ENCODE measurements at regions not wholly inside any gene's neighbourhood (a gene's known extent, or its start where the extent isn't known, plus 50 kb on each side); places are given as distances from the start of the nearest gene placed in this dataset.

- TF ChIP-seq SIN3A (IDR thresholded peaks at IDR 0.05; ENCODE audit: borderline replicate concordance, insufficient read depth, low read depth, low read length) (no peak), POLR2AphosphoS5 (IDR thresholded peaks at IDR 0.05; ENCODE audit: low read depth, low read length) (no peak), TCF7L2 (IDR thresholded peaks at IDR 0.05; ENCODE audit: low read depth, low read length) (no peak)
- TF ChIP-seq, protein P1, sequence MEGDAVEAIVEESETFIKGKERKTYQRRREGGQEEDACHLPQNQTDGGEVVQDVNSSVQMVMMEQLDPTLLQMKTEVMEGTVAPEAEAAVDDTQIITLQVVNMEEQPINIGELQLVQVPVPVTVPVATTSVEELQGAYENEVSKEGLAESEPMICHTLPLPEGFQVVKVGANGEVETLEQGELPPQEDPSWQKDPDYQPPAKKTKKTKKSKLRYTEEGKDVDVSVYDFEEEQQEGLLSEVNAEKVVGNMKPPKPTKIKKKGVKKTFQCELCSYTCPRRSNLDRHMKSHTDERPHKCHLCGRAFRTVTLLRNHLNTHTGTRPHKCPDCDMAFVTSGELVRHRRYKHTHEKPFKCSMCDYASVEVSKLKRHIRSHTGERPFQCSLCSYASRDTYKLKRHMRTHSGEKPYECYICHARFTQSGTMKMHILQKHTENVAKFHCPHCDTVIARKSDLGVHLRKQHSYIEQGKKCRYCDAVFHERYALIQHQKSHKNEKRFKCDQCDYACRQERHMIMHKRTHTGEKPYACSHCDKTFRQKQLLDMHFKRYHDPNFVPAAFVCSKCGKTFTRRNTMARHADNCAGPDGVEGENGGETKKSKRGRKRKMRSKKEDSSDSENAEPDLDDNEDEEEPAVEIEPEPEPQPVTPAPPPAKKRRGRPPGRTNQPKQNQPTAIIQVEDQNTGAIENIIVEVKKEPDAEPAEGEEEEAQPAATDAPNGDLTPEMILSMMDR (IDR thresholded peaks at IDR 0.05): no peak
- TF ChIP-seq, protein P2, sequence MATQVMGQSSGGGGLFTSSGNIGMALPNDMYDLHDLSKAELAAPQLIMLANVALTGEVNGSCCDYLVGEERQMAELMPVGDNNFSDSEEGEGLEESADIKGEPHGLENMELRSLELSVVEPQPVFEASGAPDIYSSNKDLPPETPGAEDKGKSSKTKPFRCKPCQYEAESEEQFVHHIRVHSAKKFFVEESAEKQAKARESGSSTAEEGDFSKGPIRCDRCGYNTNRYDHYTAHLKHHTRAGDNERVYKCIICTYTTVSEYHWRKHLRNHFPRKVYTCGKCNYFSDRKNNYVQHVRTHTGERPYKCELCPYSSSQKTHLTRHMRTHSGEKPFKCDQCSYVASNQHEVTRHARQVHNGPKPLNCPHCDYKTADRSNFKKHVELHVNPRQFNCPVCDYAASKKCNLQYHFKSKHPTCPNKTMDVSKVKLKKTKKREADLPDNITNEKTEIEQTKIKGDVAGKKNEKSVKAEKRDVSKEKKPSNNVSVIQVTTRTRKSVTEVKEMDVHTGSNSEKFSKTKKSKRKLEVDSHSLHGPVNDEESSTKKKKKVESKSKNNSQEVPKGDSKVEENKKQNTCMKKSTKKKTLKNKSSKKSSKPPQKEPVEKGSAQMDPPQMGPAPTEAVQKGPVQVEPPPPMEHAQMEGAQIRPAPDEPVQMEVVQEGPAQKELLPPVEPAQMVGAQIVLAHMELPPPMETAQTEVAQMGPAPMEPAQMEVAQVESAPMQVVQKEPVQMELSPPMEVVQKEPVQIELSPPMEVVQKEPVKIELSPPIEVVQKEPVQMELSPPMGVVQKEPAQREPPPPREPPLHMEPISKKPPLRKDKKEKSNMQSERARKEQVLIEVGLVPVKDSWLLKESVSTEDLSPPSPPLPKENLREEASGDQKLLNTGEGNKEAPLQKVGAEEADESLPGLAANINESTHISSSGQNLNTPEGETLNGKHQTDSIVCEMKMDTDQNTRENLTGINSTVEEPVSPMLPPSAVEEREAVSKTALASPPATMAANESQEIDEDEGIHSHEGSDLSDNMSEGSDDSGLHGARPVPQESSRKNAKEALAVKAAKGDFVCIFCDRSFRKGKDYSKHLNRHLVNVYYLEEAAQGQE (IDR thresholded peaks at IDR 0.05; ENCODE audit: insufficient read depth in 1 of 2, low read depth in 2 of 2, low read length in 1 of 2): no peak
These were observed 626.3 kb downstream of the POM121L12 start for GRCh38 chr7:53661645-53662217.
